ENCODE measurements at regions not wholly inside any gene's neighbourhood (a gene's known extent, or its start where the extent isn't known, plus 50 kb on each side); places are given as distances from the start of the nearest gene placed in this dataset.

DNA sequence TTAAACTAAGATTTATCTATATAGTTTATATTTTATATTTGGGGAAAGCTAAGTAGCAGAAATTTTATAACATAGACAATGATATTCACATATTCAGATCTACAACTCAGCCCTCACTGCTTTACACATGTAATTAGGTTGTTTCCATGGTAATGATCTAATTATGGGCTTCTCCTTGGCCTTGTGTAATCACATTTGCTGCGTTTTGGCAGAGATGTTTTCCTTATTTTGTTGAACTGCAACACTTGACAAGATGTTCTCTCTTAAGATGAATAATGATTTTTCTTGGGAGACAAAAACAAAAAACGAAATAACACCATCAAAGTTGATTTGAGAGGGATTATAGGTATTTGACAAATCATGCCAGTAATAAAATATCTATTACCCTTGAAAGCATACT is 635.6 kb upstream of the TBL1XR1 start:
- TF ChIP-seq TCF4 (CRISPR knock-in tag; IDR thresholded peaks at IDR 0.05; ENCODE audit: borderline replicate concordance) = no peak; the same call in 1 of the 2 replicates
- no peak for TF ChIP-seq RARB (CRISPR knock-in tag; IDR thresholded peaks at IDR 0.05)

Data from SK-N-SH treated with all-trans-retinoic acid at 6 μM for 48 hours (cell line).